IPS DF 6.9 (cell line): ENCODE measurements at regions not wholly inside any gene's neighbourhood (a gene's known extent, or its start where the extent isn't known, plus 50 kb on each side); places are given as distances from the start of the nearest gene placed in this dataset.

Experiments
- DNase-seq: peaks from one replicate; pipeline ENCODE4 v3.0.0-alpha.2; 2013; ENCODE audit warnings: low read depth, low spot score
- H3K27ac ChIP-seq: one replicate; pipeline ENCODE4 v1.5.1; 2013; ENCODE audit warnings: low read length, control low read depth
- H3K27me3 ChIP-seq: 2 replicates; pipeline ENCODE4 v1.6.1; 2013; ENCODE audit warnings: mild to moderate bottlenecking, low read length; ENCODE audit not compliant: control insufficient read depth, insufficient read depth
- H3K36me3 ChIP-seq: 2 replicates; pipeline ENCODE4 v1.6.1; 2013; ENCODE audit warnings: low read length; ENCODE audit not compliant: control insufficient read depth, insufficient read depth
- H3K4me1 ChIP-seq: 2 replicates; pipeline ENCODE4 v1.6.1; 2013; ENCODE audit warnings: low read length; ENCODE audit not compliant: control insufficient read depth, insufficient read depth
- H3K4me3 ChIP-seq: 2 replicates; pipeline ENCODE4 v1.5.1; 2013; ENCODE audit warnings: mild to moderate bottlenecking, low read length
- H3K9me3 ChIP-seq: 2 replicates; pipeline ENCODE4 v1.6.1; 2013; ENCODE audit warnings: low read length, inconsistent platforms; ENCODE audit not compliant: control insufficient read depth, insufficient read depth
- WGBS: extraction: QIAGEN DNeasy Blood & Tissue Kit; methylation state at CpG from one replicate; pipeline ENCODE4 v1.1.7; 2013; ENCODE audit warnings: mixed read lengths, missing lambda C conversion rate; ENCODE audit not compliant: insufficient read length, insufficient coverage; 5-methylcytosine and 5-hydroxymethylcytosine counted together

- no CpG with 5 or more reads among the region's 4 CpGs for WGBS
- H3K27me3 ChIP-seq, result no peaks in the 10 kb centered on the region
- no peak overlapping the region for H3K27ac ChIP-seq
- H3K4me1 ChIP-seq, result no peaks in the 10 kb centered on the region
- no peaks in the 10 kb centered on the region for H3K9me3 ChIP-seq
- no peaks in the 10 kb centered on the region for H3K36me3 ChIP-seq
- H3K4me3 ChIP-seq, result no peak overlapping the region
- no peak for DNase-seq
These were observed 65.8 kb downstream of the SALL1 start for GRCh38 chr16:51085271-51085670.

- DNase-seq, result no peak
- H3K9me3 ChIP-seq, result no peaks in the 10 kb centered on the region
- no peak overlapping the region for H3K27ac ChIP-seq
- H3K36me3 ChIP-seq, result no peaks in the 10 kb centered on the region
- H3K27me3 ChIP-seq, result no peaks in the 10 kb centered on the region
- H3K4me1 ChIP-seq, result no peaks in the 10 kb centered on the region
- H3K4me3 ChIP-seq, result no peak overlapping the region
- WGBS, result no CpG with 5 or more reads among the region's 3 CpGs
These were observed 66.8 kb downstream of the SALL1 start for GRCh38 chr16:51084074-51084928.

GRCh38 chr16:51072591-51072990 lies 78.5 kb downstream of the SALL1 start:
- no peaks in the 10 kb centered on the region for H3K27me3 ChIP-seq
- H3K27ac ChIP-seq, result no peak overlapping the region
- WGBS, result no CpG with 5 or more reads among the region's 4 CpGs

GRCh38 chr16:51071326-51071725 lies 79.7 kb downstream of the SALL1 start:
- no CpG with 5 or more reads among the region's 9 CpGs for WGBS
- no peaks in the 10 kb centered on the region for H3K9me3 ChIP-seq
- no peak overlapping the region for H3K27ac ChIP-seq
- no peaks in the 10 kb centered on the region for H3K4me1 ChIP-seq
- no peaks in the 10 kb centered on the region for H3K27me3 ChIP-seq
- no peaks in the 10 kb centered on the region for H3K36me3 ChIP-seq
- no peak for DNase-seq
- H3K4me3 ChIP-seq, result no peak overlapping the region

More at GRCh38 chr16:51072591-51072990, 78.5 kb downstream of the SALL1 start:
- H3K36me3 ChIP-seq, result no peaks in the 10 kb centered on the region
- no peaks in the 10 kb centered on the region for H3K9me3 ChIP-seq
- no peak for DNase-seq
- no peaks in the 10 kb centered on the region for H3K4me1 ChIP-seq
- H3K4me3 ChIP-seq, result no peak overlapping the region

GRCh38 chr16:51067352-51067751 lies 83.7 kb downstream of the SALL1 start:
- Histone ChIP-seq H3K4me1 (no peaks in the 10 kb centered on the region), H3K27ac (no peak overlapping the region), H3K36me3 (no peaks in the 10 kb centered on the region), H3K4me3 (no peak overlapping the region), H3K27me3 (no peaks in the 10 kb centered on the region), H3K9me3 (no peaks in the 10 kb centered on the region)
- no peak for DNase-seq
- no CpG with 5 or more reads among the region's 7 CpGs for WGBS

GRCh38 chr16:51062039-51062438 lies 89.0 kb downstream of the SALL1 start:
- no peak overlapping the region for H3K4me3 ChIP-seq
- no CpG with 5 or more reads among the region's 5 CpGs for WGBS
- H3K9me3 ChIP-seq, result no peaks in the 10 kb centered on the region
- H3K4me1 ChIP-seq, result no peaks in the 10 kb centered on the region
- DNase-seq, result no peak
- H3K27me3 ChIP-seq, result no peaks in the 10 kb centered on the region
- H3K27ac ChIP-seq, result no peak overlapping the region
- no peaks in the 10 kb centered on the region for H3K36me3 ChIP-seq

- Histone ChIP-seq H3K27me3 (no peaks in the 10 kb centered on the region), H3K9me3 (no peaks in the 10 kb centered on the region), H3K27ac (no peak overlapping the region), H3K4me1 (no peaks in the 10 kb centered on the region), H3K36me3 (no peaks in the 10 kb centered on the region), H3K4me3 (no peak overlapping the region)
- no peak for DNase-seq
- no CpG with 5 or more reads among the region's 2 CpGs for WGBS
These were observed 89.7 kb downstream of the SALL1 start for GRCh38 chr16:51061328-51061727.

- no peaks in the 10 kb centered on the region for H3K9me3 ChIP-seq
- no peaks in the 10 kb centered on the region for H3K4me1 ChIP-seq
- no peak for DNase-seq
- H3K4me3 ChIP-seq, result no peak overlapping the region
- H3K27ac ChIP-seq, result no peak overlapping the region
- H3K27me3 ChIP-seq, result no peaks in the 10 kb centered on the region
- no peaks in the 10 kb centered on the region for H3K36me3 ChIP-seq
- WGBS, result no CpG with 5 or more reads among the region's 2 CpGs
These were observed 93.1 kb downstream of the SALL1 start for GRCh38 chr16:51057969-51058337.

GRCh38 chr16:51057102-51057793 lies 93.8 kb downstream of the SALL1 start:
- Histone ChIP-seq H3K27ac (no peak overlapping the region), H3K9me3 (no peaks in the 10 kb centered on the region), H3K36me3 (no peaks in the 10 kb centered on the region), H3K27me3 (no peaks in the 10 kb centered on the region), H3K4me1 (no peaks in the 10 kb centered on the region), H3K4me3 (no peak overlapping the region)
- no peak for DNase-seq
- no CpG with 5 or more reads among the region's 8 CpGs for WGBS

- no peaks in the 10 kb centered on the region for H3K4me1 ChIP-seq
- no peak overlapping the region for H3K27ac ChIP-seq
- H3K4me3 ChIP-seq, result no peak overlapping the region
- no peak for DNase-seq
- no peaks in the 10 kb centered on the region for H3K36me3 ChIP-seq
- H3K27me3 ChIP-seq, result no peaks in the 10 kb centered on the region
- WGBS, result no CpG with 5 or more reads among the region's 2 CpGs
- no peaks in the 10 kb centered on the region for H3K9me3 ChIP-seq
These were observed 94.7 kb downstream of the SALL1 start for GRCh38 chr16:51056331-51056730.
